PC-9 (cell line): ENCODE measurements at regions not wholly inside any gene's neighbourhood (a gene's known extent, or its start where the extent isn't known, plus 50 kb on each side); places are given as distances from the start of the nearest gene placed in this dataset.

Source experiments
- BruUV-seq: library from RNA; stranded (reverse); fragments of 400-500 nt; replicated peaks from 2 replicates; lab custom pipeline; 2021; lab: Mats Ljungman, UMichigan
- CTCF ChIA-PET: fragments of 300-600 bp; sonication (Branson Sonifier 250); formaldehyde crosslinking; loops from one replicate; lab custom pipeline; 2022; ENCODE audit warnings: antibody characterized with exemption; lab: Charles Lee
- POLR2A ChIA-PET: fragments of 300-600 bp; sonication (Branson Sonifier 250); formaldehyde crosslinking; loops from one replicate; lab custom pipeline; 2022; ENCODE audit warnings: antibody characterized with exemption; ENCODE audit not compliant: unreplicated experiment; lab: Charles Lee
- DNase-seq, 2 experiments: peaks; one replicate each; pipeline versions ENCODE4 v3.0.0 to v3.0.0-alpha.2; 2015 to 2022; ENCODE audit warnings: mixed read lengths in 1 of 2
- H2AFZ ChIP-seq: fragments of 200-600 bp; sonication (generic); 2 replicates; pipeline ENCODE4 v1.8.1; 2017; ENCODE audit warnings: antibody characterized with exemption
- H3F3A ChIP-seq: fragments of 200-600 bp; sonication (generic); 2 replicates; pipeline ENCODE4 v1.8.1; 2017; ENCODE audit warnings: antibody characterized with exemption, mild to moderate bottlenecking, low read depth; ENCODE audit not compliant: insufficient read depth
- H3K27ac ChIP-seq: fragments of 200-600 bp; sonication (generic); 2 replicates; pipeline ENCODE4 v1.6.1; 2016; ENCODE audit warnings: mixed run types
- H3K27me3 ChIP-seq: fragments of 200-600 bp; sonication (generic); 2 replicates; pipeline ENCODE4 v1.6.1; 2016; ENCODE audit warnings: low read depth, mixed run types; ENCODE audit not compliant: insufficient read depth
- H3K36me3 ChIP-seq: fragments of 200-600 bp; sonication (generic); 2 replicates; pipeline ENCODE4 v1.6.1; 2016; ENCODE audit warnings: low read depth, mixed run types
- H3K4me1 ChIP-seq: fragments of 200-600 bp; sonication (generic); replicated peaks from 2 replicates; pipeline ENCODE4 v1.6.1; 2016; ENCODE audit warnings: mixed run types; ENCODE audit not compliant: insufficient read depth
- H3K4me2 ChIP-seq: fragments of 200-600 bp; sonication (generic); 2 replicates; pipeline ENCODE4 v1.6.1; 2017; ENCODE audit warnings: mixed run types
- H3K4me3 ChIP-seq: fragments of 200-600 bp; sonication (generic); 2 replicates; pipeline ENCODE4 v1.6.1; 2016; ENCODE audit warnings: mixed run types
- H3K79me2 ChIP-seq: fragments of 200-600 bp; sonication (generic); 2 replicates; pipeline ENCODE4 v1.6.1; 2017; ENCODE audit warnings: low read depth, mixed run types
- H3K9me2 ChIP-seq: fragments of 200-600 bp; sonication (generic); 2 replicates; pipeline ENCODE4 v1.8.1; 2017; ENCODE audit warnings: mild to moderate bottlenecking; ENCODE audit not compliant: insufficient read depth
- H3K9me3 ChIP-seq: fragments of 200-600 bp; sonication (generic); 2 replicates; pipeline ENCODE4 v1.8.1; 2016; ENCODE audit warnings: low read depth; ENCODE audit not compliant: insufficient read depth
- H4K20me1 ChIP-seq: fragments of 200-600 bp; sonication (generic); 2 replicates; pipeline ENCODE4 v1.8.1; 2017; ENCODE audit not compliant: insufficient read depth
- EZH2 ChIP-seq: fragments of 200-600 bp; sonication (generic); IDR thresholded peaks from 2 replicates; pipeline ENCODE4 v1.8.0; 2017; ENCODE audit warnings: antibody characterized with exemption, low read depth
- intact Hi-C: fragments of 100-400 bp; cut with micrococcal nuclease; formaldehyde crosslinking; loops from one replicate; pipeline ENCODE4 v1.10.0; 2022; ENCODE audit not compliant: unreplicated experiment
- TF ChIP-seq, protein P1 (sequence below): fragments of 200-600 bp; sonication (generic); conservative IDR thresholded peaks from 2 replicates; pipeline ENCODE4 v1.6.1; 2017; ENCODE audit warnings: mixed run types, antibody characterized with exemption, mild to moderate bottlenecking, moderate library complexity

DNA sequence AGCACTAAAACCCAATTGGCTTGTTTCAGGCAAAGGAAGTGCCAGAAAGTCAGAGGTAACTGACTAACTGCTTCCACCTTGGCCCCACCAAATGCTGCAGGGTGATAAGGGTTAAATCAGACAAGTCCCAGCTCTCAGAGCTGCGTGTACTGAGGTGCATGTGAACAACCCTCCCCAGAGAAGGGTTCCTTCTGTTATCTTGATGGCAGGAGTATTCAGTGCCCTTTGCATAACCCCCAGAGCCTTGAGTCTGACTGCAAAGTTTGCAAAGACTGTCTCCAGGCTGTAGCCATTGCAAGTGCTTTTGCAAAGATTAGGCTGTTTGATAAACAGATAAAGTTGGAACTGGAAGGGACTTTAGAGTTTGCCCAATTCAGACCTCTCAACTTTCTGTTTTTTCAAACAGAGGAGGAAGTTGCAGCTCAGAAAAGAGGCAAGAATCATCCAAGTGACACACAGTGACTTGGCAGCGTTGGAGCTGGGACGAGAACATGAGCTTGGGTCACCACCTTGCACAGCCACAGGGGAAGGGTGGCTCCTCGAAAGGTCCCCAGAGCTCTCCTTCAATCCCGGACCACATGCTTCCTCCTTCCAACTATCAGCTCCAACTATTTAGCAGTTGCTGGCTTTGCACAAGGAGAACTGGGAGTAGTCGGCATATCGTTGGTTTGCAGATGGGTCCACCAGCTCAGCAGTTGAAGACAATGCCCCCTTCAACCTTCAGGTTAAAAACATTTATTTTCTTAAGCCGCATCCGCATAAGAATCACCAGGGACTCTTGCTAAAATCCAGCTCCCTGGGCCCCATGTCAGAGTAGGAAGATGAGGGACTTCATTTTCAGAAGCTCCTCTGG is 224.8 kb upstream of the HES1 start:
- Histone ChIP-seq H3K9me2 (no peaks in the 10 kb centered on the region), H3K36me3 (no peaks in the 10 kb centered on the region), H3K27ac (peak overlapping the region; percentile 69), H3K27me3 (no peaks in the 10 kb centered on the region), H3K79me2 (no peaks in the 10 kb centered on the region), H3K4me2 (peak overlapping the region; percentile 32), H3K4me1 (peaks cover 26% of the 10 kb centered on the region), H3K9me3 (peaks cover 8% of the 10 kb centered on the region), H3F3A (peaks cover 21% of the 10 kb centered on the region; the same call in 1 of the 2 replicates), H2AFZ (no peak overlapping the region; the same call in 1 of the 2 replicates), H4K20me1 (no peaks in the 10 kb centered on the region), H3K4me3 (no peak overlapping the region)
- TF ChIP-seq, protein P1, sequence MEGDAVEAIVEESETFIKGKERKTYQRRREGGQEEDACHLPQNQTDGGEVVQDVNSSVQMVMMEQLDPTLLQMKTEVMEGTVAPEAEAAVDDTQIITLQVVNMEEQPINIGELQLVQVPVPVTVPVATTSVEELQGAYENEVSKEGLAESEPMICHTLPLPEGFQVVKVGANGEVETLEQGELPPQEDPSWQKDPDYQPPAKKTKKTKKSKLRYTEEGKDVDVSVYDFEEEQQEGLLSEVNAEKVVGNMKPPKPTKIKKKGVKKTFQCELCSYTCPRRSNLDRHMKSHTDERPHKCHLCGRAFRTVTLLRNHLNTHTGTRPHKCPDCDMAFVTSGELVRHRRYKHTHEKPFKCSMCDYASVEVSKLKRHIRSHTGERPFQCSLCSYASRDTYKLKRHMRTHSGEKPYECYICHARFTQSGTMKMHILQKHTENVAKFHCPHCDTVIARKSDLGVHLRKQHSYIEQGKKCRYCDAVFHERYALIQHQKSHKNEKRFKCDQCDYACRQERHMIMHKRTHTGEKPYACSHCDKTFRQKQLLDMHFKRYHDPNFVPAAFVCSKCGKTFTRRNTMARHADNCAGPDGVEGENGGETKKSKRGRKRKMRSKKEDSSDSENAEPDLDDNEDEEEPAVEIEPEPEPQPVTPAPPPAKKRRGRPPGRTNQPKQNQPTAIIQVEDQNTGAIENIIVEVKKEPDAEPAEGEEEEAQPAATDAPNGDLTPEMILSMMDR, result no peak
- no peak for TF ChIP-seq EZH2
- ChIA-PET POLR2A (interaction anchor here (0.5 to 0.6 kb wide), 2 partner anchors 37 to 230 kb away, joined by 4 to 6 read pairs; no protein-coding TSS in a partner anchor), CTCF (no interaction called here)
- DNase-seq, result peak; percentile 63 to 94
- intact Hi-C loops, result loop anchor here (1.0 to 2.0 kb wide), 7 partner anchors 31 to 225 kb away; partner anchors contain the start of gene HES1
- no TSS peak for BruUV-seq

DNA sequence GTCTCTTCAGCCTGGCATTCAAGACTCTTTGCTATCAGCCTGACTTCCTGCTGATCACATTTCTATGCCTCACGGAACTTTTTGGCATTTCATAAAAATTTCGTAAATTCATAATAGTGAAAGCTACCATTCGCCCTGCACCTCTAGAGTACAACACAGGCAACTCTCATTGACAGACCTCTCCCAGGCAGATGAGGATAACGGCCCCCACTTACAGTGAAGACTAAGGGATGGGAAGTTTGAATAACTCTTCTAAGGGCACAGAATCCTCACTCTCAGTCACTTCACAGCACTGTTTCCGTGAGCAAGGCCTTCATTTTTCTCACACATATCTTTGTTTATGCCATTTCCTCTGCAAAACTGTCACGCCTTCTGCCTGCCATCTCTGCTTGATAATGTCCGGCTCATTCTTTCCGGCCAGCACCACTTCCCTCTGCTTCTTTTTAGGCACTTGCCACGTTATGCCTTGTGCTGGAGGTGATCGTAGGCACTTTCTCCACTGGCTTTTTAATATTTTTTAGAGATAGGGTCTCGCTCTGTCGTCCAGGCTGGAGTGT is 224.1 kb upstream of the HES1 start:
- Histone ChIP-seq H3F3A (peaks cover 21% of the 10 kb centered on the region; the same call in 1 of the 2 replicates), H3K27me3 (no peaks in the 10 kb centered on the region), H3K9me3 (peaks cover 8% of the 10 kb centered on the region), H3K4me3 (no peak overlapping the region), H3K36me3 (no peaks in the 10 kb centered on the region), H3K79me2 (no peaks in the 10 kb centered on the region), H4K20me1 (no peaks in the 10 kb centered on the region), H3K4me1 (peaks cover 26% of the 10 kb centered on the region), H2AFZ (no peak overlapping the region), H3K4me2 (peak overlapping the region; percentile 32), H3K27ac (peak overlapping the region; percentile 69), H3K9me2 (no peaks in the 10 kb centered on the region)
- BruUV-seq, result no TSS peak
- TF ChIP-seq, protein P1, result no peak
- TF ChIP-seq EZH2, result no peak
- POLR2A ChIA-PET, result no interaction called here
- intact Hi-C loops, result loop anchor here (1.0 to 2.0 kb wide), 7 partner anchors 30 to 224 kb away; partner anchors contain the start of gene HES1
- CTCF ChIA-PET, result no interaction called here
- no peak for DNase-seq

DNA sequence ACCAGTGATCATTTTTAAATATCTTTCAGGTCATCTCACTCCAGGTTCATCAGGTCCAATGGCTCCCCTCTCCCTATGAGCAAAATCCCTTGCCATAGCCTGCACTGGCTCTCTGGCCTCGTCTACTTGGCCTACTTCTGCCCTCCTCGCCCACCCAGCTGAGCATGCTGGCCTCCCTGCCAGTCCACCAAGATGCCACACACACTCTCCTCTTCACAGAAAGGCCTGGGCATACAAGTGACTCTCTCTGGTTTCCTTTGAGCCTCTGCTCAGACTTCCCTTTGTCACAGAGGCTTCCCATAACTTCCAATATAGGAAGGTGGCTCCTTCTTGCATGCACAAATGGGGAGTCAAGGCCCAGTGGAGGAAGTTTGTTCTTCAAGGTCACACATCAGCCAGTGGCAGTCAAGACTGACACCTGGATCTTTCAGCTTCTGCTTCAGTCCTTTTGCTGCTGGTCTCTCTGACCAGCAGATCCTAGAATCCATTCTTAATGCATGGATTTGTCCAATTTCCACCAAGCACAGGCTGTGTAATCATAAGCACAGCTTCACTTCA is 223.2 kb upstream of the HES1 start:
- Histone ChIP-seq H3K27me3 (no peaks in the 10 kb centered on the region), H3K36me3 (no peaks in the 10 kb centered on the region), H3F3A (peaks cover 21% of the 10 kb centered on the region; the same call in 1 of the 2 replicates), H3K9me2 (no peaks in the 10 kb centered on the region), H2AFZ (no peak overlapping the region), H3K4me3 (no peak overlapping the region), H3K4me2 (no peak overlapping the region), H4K20me1 (no peaks in the 10 kb centered on the region), H3K27ac (no peak overlapping the region), H3K4me1 (peaks cover 26% of the 10 kb centered on the region), H3K79me2 (no peaks in the 10 kb centered on the region), H3K9me3 (peaks cover 8% of the 10 kb centered on the region)
- ChIA-PET POLR2A (no interaction called here), CTCF (no interaction called here)
- no peak for DNase-seq
- no TSS peak for BruUV-seq
- intact Hi-C loops, result no loop called here
- no peak for TF ChIP-seq EZH2
- TF ChIP-seq, protein P1, result no peak
